ENCODE measurements at regions not wholly inside any gene's neighbourhood (a gene's known extent, or its start where the extent isn't known, plus 50 kb on each side); places are given as distances from the start of the nearest gene placed in this dataset.

- DNase-seq = no peak
These were observed 135.2 kb upstream of the C14orf180 start for GRCh38 chr14:104444159-104445030.

GRCh38 chr14:104445086-104445485 is 134.5 kb upstream of the C14orf180 start:
- DNase-seq = no peak

GRCh38 chr14:104445832-104446381 is 133.7 kb upstream of the C14orf180 start:
- no peak for DNase-seq

GRCh38 chr14:104446611-104447010 is 133.0 kb upstream of the C14orf180 start:
- DNase-seq = no peak

- no peak for DNase-seq
These were observed 131.8 kb upstream of the C14orf180 start for GRCh38 chr14:104447750-104448149.

- DNase-seq = no peak
These were observed 131.2 kb upstream of the C14orf180 start for GRCh38 chr14:104448321-104448720.

GRCh38 chr14:104448721-104449120 is 130.8 kb upstream of the C14orf180 start:
- DNase-seq = no peak

- DNase-seq = no peak
These were observed 128.7 kb upstream of the C14orf180 start for GRCh38 chr14:104450811-104451401.

- DNase-seq = no peak
These were observed 128.1 kb upstream of the C14orf180 start for GRCh38 chr14:104451474-104451873.

GRCh38 chr14:104458845-104459244 is 120.7 kb upstream of the C14orf180 start:
- no peak for DNase-seq

GRCh38 chr14:104460791-104461651 is 118.5 kb upstream of the C14orf180 start:
- DNase-seq = no peak

- no peak for DNase-seq
These were observed 117.7 kb upstream of the C14orf180 start for GRCh38 chr14:104461676-104462449.

GRCh38 chr14:104462651-104463630 is 116.6 kb upstream of the C14orf180 start:
- no peak for DNase-seq

GRCh38 chr14:104464907-104465306 is 114.7 kb upstream of the C14orf180 start:
- no peak for DNase-seq

GRCh38 chr14:104465482-104466390 is 113.8 kb upstream of the C14orf180 start:
- DNase-seq = no peak

- no peak for DNase-seq
These were observed 112.3 kb upstream of the C14orf180 start for GRCh38 chr14:104467236-104467635.

- no peak for DNase-seq
These were observed 111.9 kb upstream of the C14orf180 start for GRCh38 chr14:104467641-104468040.

- DNase-seq = no peak
These were observed 110.0 kb upstream of the C14orf180 start for GRCh38 chr14:104469591-104469990.

GRCh38 chr14:104470588-104470987 is 109.0 kb upstream of the C14orf180 start:
- no peak for DNase-seq

- no peak for DNase-seq
These were observed 108.5 kb upstream of the C14orf180 start for GRCh38 chr14:104471114-104471513.

Measured in midbrain (tissue), 1 donor.